GM18517 (cell line): ENCODE measurements at regions not wholly inside any gene's neighbourhood (a gene's known extent, or its start where the extent isn't known, plus 50 kb on each side); places are given as distances from the start of the nearest gene placed in this dataset.

Experiments used
- ATAC-seq: cut with Tn5 transposase; IDR thresholded peaks from one replicate; pipeline ENCODE4 v1.9.1; 2021; ENCODE audit warnings: mild to moderate bottlenecking, moderate library complexity; ENCODE audit not compliant: unreplicated experiment

DNA sequence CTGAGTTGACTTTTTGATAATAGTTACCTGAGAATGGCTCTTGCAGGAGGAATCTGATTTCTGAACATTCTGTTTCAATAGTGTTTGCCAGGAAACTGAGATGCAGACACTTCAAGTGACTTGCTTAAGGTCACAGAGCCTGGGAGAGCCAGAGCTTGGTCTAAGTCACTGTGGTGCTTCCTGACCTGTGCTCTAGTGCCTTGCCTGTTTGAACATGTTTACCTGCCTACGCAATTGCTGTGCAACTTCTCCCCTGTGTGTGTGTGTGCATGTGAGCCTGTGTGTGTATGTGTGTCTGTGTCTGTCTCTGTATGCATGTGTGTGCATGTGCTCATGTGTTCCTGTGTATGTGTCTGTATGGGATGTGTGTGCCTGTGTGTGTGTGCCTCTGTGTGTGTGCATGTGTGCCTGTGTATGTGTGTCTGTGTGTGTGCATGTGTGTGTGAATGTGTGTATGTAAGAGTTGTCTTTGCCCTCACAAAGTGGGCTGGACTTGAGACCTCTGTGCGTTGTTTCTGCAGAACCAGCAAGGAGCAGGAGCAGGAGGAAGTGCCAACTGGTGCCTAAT is 185.8 kb downstream of the GADD45G start:
- no peak for ATAC-seq

DNA sequence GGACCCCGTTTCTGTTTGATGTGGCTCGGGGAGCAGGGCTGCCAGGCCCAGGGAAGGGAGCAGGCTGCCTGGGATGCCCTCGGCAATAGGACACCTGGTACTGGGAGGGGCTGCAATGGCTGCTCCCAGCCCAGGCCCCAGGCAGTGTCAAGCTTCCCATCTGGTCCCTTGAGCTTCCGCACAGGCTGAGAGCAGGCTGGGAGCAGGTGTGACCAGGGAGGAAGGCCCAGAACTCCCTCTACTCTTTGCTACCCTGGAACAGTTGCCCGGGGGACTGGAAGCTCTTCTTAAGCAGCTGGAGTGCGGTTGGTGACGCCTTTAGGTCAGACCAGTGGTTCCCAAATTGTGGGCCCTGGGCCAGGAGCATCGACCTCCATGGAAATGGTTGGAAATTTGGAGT is 186.9 kb downstream of the GADD45G start:
- ATAC-seq, result no peak

DNA sequence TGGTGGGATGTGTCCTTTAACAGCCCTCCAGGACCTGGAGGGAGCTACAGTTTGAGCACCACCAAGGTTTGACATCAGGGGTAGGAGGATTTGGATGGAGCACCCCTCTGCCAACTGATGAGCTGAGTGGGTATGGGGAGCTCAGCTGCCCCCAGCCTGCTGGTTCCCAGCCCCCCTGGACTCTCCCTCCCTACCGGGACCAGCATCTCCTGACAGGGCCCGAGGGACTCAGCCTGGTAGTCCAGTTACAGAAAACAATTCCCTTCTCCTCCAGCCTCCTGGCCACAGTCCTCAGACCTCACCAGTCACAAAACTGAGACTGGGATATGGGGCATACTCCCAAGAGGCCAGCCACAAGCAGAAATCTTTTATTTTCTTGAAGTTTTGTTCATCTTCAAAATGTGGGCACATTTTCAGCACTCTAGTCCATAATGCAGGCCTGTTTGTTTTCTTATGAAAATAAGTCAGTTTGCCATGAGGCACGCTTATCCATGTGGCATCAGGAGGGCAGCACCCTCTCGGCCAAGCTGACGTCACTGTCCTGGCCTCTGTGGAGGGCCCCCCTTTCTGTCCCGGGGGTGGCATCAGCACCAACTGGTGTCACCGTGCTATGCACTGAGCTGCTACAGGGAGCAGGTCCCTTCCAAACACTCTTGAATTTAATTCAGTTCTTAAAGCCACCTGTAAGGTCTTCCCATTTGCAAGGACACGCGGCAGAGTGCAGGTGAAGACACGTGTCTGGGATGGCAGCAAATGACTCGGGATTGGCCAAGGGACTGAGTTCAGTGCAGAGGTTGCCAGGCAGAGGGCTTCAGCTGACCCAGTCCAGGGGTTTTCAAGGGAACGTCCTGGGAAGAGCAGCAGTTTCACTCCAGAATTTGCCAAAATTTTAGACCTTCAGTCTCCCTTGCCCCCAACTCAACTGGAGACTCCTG is 187.6 kb downstream of the GADD45G start:
- ATAC-seq, result no peak

GRCh38 chr9:89793124-89793495 is 188.3 kb downstream of the GADD45G start:
- no peak for ATAC-seq

DNA sequence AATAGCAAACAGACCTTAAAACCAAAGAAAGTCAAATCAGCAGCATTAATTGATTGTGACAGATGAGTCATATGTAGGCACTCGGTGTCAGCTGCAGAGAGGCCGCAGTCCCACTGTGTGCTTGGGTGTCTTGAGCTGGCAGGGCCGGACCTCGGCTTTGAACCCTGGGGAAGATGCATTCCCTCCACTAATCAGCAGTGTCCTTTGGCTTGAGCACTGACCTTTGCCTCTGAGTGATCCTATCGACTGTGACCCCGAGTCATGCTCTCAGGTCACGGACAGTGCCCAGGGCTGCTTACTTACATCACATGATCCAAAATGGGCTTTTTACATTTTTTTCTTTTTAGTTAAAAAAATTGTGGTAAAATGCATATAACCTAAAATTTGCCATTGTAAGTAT is 188.7 kb downstream of the GADD45G start:
- no peak for ATAC-seq

DNA sequence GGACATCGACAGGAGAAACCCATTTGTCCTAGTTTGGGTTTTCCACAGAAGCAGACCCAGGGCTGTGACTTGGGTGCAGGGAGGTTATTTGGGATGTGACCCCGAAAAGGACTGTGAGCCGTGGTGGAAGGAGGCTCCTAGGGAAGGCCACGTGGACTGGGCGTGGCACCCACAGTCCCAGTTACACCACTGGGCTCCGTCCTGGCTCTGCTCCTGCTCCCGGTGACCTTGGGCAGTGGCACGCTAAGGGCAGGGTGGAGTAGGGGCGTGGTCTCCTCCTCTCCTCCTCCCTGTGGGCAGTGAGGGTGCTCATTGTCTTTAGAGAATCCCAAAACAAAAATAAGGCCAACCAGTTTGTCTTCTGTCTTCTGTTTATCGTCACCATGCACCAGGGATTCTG is 190.1 kb downstream of the GADD45G start:
- ATAC-seq, result no peak

GRCh38 chr9:89795538-89796195 is 190.9 kb downstream of the GADD45G start:
- no peak for ATAC-seq

DNA sequence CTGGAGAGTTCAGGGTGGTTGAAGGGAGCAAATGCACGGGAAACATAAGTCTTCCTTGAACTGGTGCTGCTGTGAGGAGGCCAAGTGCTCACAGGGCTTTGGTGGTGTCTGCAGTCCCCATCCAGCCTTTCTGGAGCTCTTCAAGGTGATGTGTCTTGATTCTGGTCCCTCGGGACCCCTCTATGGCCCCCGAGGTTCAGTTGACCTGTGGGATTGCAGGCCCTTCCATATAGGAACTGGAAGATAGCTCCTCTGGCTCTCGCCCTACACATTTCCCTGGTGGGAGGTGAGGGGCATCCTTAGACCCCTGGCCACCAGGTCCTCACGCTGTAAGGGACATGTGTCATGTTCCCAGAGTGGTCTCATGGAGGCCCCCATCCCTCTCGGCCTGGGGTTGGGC is 191.8 kb downstream of the GADD45G start:
- no peak for ATAC-seq

- ATAC-seq, result no peak
Observed at GRCh38 chr9:89797255-89797654, 192.4 kb downstream of the GADD45G start.

DNA sequence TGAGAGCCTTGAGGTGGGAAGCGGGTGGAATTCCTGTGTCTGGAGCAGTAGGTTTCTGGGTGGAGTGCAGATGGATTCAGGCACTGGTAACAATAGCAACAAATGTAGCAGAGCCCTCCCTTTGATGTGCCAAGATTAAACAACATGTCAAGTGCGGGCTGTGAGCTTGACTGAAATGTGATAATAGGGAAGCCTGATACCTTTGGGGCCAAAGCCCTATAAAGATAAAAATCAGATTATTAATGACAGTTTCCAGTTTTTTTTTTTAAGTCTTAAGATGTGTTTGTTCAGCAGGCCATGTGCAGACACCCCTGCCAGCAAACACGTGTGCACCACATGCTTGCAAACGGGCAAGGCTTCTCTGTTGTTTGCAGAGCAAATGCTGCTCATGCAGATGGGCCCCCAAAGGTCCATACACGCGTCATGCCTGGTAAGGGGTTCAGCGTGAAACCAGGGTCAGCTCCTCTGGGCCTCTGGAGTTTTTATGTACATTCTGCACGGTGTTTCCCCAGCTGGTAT is 193.2 kb downstream of the GADD45G start:
- no peak for ATAC-seq

DNA sequence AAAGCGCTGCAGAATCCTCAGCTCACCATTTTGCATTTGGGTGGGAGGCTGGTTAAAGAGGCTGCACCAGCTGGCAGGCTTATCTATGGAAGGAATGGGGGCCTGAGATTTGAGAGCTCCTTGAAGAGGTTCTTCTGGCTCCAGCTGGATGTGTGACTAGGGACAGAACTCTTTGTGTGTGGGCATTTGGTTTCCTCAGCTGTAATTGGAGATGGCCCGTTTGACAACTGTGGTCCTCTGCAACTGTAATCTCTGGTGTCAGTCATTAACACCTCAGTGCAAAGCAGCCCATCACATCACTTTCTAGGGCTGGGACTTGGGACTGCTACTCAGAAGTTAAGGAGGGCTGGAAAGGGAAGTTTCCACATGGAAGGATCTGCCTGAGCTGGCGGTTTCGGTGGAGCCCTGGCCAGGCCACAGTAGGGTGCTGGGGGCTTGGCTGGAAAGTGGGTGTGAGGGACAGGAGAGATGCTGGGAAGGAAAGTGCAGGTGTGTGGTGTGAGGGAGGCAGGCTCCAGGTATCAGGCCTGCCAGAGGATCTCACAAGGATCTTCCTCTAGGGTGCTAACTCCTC is 193.8 kb downstream of the GADD45G start:
- no peak for ATAC-seq

DNA sequence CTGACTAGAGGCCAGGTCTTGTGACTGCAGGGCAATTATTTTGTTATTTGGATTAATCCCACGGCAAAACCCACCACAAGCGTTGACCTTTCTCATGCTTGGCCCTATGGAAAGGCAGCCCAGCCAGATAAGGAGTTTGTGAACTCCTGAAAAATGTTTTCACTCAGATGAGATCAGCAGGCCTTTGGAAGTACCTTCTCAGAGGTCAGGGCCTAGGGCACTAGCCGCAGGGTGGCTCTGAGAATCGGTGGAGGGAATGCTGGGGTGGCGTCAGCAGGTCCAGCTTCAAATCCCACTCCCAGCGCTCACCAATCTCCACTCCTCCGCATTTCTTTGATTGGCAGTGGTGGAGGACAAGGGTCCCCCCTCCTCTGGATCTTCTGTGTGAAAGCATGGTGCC is 194.4 kb downstream of the GADD45G start:
- ATAC-seq, result no peak

- no peak for ATAC-seq
Observed at GRCh38 chr9:89799766-89800165, 195.0 kb downstream of the GADD45G start.

DNA sequence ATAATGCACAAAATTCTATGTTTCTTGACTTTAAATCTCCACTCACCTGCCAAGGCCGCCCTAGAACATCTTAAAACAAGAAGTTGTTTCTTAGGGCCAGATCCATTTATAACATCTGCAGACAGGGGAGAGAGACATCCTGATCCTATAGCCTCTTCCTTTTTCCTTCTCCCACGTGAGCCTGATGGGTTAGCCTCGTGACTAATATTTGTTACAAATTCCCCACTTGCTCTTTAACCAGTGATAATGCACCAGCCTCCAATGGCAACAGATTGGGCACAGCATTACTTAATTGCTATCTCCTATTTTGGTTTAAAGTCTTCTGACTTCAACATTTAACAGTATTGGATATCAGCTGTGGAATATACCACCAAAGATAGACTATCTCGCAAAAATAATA is 196.5 kb downstream of the GADD45G start:
- no peak for ATAC-seq

GRCh38 chr9:89801742-89802670 is 197.2 kb downstream of the GADD45G start:
- ATAC-seq, result no peak

DNA sequence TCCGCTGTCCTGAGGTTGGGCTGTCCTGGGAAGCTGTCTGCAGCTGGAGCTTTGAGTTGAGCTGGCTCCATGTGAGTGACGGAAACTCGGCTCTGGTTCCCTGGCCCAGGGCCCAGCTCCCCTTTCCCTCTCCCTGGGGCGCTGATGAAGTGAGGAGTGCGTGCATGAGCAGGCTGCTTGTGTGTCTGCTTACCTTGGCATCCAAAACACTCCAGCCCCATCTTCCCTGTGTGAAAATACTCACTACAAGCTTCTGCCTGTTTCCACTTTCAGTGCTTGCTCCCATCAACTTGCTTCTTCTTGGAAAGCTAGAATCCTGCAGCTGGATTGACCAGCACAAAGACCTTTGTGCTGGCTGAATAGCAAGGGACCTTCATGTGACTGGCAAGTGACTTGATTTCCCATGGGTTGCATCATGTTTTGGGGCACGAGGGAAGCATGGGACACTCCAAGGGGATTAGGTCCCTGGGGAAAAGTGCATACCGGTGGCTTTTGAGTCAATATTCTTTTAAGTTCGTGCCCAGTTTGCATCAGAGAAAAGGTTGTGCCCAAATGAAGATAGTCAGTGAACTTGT is 198.1 kb downstream of the GADD45G start:
- ATAC-seq, result no peak

DNA sequence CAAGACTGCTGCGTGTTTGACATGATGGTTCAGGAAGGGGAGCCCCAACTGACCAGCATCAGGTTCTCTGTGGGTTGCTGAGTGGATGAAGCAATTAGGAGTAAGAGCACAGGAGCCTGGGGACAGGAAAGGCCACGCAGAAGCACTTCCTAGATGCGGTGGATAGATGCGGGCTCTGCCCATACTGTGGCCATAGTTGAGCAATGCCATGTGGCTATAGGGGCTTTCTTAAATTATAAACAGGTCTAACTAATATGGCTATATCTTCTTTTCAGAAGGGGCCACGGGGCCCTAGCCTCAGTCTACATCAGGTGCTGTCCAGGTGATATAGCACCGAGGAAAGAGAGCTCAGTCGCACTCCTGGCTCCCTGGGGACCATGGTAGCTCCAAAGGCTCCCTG is 198.6 kb downstream of the GADD45G start:
- no peak for ATAC-seq

- no peak for ATAC-seq
Observed at GRCh38 chr9:89804766-89805531, 200.1 kb downstream of the GADD45G start.

DNA sequence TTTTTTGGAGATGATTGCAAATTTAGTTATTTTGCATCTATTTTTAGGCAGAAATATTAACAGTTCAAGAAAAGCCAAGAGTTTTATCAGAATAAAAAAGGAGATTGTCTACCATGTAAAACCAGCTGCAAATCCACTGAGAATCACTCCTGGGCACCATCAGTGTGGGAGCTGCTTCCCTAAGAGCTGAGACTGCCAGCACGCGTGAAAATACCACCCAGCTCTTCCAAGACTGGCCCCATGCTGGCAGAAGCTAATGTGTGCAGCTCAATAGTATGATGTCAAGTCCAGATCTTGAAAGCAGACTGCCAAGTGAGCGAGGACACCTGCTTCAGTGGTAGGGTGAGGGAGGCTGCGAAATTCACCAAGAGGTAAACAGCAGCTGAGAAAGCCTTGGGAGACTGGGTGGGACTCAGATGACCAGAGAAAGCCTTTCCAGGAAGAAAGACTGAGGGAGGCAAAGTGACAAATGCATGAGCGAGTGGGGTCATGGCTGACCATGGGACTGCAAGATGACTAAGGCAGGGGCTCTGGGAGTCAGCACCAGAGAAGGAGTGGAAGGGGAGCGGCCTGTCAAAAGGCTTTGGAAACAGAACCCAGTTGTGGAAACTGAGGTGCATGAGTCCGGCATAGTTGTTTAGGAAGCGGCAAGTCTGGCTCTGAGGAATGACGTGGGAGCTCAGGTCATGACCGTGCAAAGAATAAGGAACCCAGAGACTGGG is 200.9 kb downstream of the GADD45G start:
- no peak for ATAC-seq
